ENCODE measurements at regions not wholly inside any gene's neighbourhood (a gene's known extent, or its start where the extent isn't known, plus 50 kb on each side); places are given as distances from the start of the nearest gene placed in this dataset.

DNA sequence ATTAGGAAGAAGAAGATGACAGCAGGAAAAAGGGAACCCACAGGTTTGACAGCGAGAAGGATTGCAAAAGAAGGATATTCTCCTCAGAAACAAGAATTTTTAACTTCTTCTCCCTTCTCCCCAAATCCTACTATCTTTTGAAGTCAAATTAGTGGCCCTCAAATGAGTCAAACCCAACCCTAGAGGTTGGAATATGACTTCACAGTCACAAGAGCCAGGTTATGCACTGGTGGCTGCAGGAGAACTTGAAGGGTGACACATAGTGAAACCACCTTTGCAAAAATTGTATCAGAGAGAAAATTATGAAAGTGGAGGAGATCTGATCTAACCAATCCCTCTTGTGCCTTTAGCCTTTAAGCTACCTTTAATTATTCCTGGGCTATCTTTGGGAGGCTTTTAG lies 386.2 kb upstream of the CCDC196 start:
- no peak for TF ChIP-seq CSRNP3 (CRISPR knock-in tag; IDR thresholded peaks at IDR 0.05)
- TF ChIP-seq RARB (CRISPR knock-in tag; IDR thresholded peaks at IDR 0.05): no peak
- TF ChIP-seq TCF4 (CRISPR knock-in tag; IDR thresholded peaks at IDR 0.05; ENCODE audit: borderline replicate concordance): no peak
- no peak for TF ChIP-seq CSDC2 (CRISPR knock-in tag; IDR thresholded peaks at IDR 0.05)
- TF ChIP-seq, protein P1, sequence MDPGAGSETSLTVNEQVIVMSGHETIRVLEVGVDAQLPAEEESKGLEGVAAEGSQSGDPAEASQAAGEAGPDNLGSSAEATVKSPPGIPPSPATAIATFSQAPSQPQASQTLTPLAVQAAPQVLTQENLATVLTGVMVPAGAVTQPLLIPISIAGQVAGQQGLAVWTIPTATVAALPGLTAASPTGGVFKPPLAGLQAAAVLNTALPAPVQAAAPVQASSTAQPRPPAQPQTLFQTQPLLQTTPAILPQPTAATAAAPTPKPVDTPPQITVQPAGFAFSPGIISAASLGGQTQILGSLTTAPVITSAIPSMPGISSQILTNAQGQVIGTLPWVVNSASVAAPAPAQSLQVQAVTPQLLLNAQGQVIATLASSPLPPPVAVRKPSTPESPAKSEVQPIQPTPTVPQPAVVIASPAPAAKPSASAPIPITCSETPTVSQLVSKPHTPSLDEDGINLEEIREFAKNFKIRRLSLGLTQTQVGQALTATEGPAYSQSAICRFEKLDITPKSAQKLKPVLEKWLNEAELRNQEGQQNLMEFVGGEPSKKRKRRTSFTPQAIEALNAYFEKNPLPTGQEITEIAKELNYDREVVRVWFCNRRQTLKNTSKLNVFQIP (CRISPR knock-in tag; IDR thresholded peaks at IDR 0.05; ENCODE audit: borderline replicate concordance, low read depth): no peak
- no peak for TF ChIP-seq ESRRG (CRISPR knock-in tag; IDR thresholded peaks at IDR 0.05)
- no peak for TF ChIP-seq ZFP3 (CRISPR knock-in tag; IDR thresholded peaks at IDR 0.05)
- TF ChIP-seq, protein P2, sequence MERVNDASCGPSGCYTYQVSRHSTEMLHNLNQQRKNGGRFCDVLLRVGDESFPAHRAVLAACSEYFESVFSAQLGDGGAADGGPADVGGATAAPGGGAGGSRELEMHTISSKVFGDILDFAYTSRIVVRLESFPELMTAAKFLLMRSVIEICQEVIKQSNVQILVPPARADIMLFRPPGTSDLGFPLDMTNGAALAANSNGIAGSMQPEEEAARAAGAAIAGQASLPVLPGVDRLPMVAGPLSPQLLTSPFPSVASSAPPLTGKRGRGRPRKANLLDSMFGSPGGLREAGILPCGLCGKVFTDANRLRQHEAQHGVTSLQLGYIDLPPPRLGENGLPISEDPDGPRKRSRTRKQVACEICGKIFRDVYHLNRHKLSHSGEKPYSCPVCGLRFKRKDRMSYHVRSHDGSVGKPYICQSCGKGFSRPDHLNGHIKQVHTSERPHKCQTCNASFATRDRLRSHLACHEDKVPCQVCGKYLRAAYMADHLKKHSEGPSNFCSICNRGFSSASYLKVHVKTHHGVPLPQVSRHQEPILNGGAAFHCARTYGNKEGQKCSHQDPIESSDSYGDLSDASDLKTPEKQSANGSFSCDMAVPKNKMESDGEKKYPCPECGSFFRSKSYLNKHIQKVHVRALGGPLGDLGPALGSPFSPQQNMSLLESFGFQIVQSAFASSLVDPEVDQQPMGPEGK (CRISPR knock-in tag; IDR thresholded peaks at IDR 0.05; ENCODE audit: borderline replicate concordance): no peak
- TF ChIP-seq GLIS3 (CRISPR knock-in tag; IDR thresholded peaks at IDR 0.05): no peak
- TF ChIP-seq BACH2 (CRISPR knock-in tag; IDR thresholded peaks at IDR 0.05; ENCODE audit: borderline replicate concordance): no peak
- TF ChIP-seq SNAI2 (CRISPR knock-in tag; IDR thresholded peaks at IDR 0.05): no peak
- TF ChIP-seq ZNF70 (CRISPR knock-in tag; IDR thresholded peaks at IDR 0.05): no peak

All from SK-N-SH treated with all-trans-retinoic acid at 6 μM for 48 hours (cell line).